H1 (cell line): ENCODE measurements at regions not wholly inside any gene's neighbourhood (a gene's known extent, or its start where the extent isn't known, plus 50 kb on each side); places are given as distances from the start of the nearest gene placed in this dataset.

Experiments used
- CTCF ChIA-PET: fragments of 300-600 bp; sonication (Branson Sonifier 250); formaldehyde crosslinking; loops from one replicate; lab custom pipeline; 2021; ENCODE audit not compliant: partially characterized antibody; lab: Charles Lee
- POLR2A ChIA-PET: fragments of 300-600 bp; sonication (Branson Sonifier 250); formaldehyde crosslinking; loops from one replicate; lab custom pipeline; 2021; ENCODE audit warnings: inconsistent platforms; ENCODE audit not compliant: partially characterized antibody; lab: Charles Lee
- DNase-seq, 2 experiments: peaks; one replicate each; pipeline versions ENCODE4 v3.0.0 to v3.0.0-alpha.2; 2010 to 2022; ENCODE audit warnings: low spot score in 2 of 2, low read depth in 1 of 2, mixed read lengths in 1 of 2
- FAIRE-seq: peaks from 2 replicates; lab custom pipeline; 2011; peaks lifted over from hg19 to GRCh38; lab: Jason Lieb, UNC
- H2AFZ ChIP-seq: 2 replicates; pipeline ENCODE4 v1.8.1; 2012; ENCODE audit warnings: low read length, inconsistent platforms
- H2AK5ac ChIP-seq: 2 replicates; pipeline ENCODE4 v1.6.1; 2013; ENCODE audit warnings: low read depth, low read length
- H2BK120ac ChIP-seq: replicated peaks from 2 replicates; pipeline ENCODE3; 2013; ENCODE audit warnings: low read depth, low read length, inconsistent platforms
- H2BK12ac ChIP-seq: 2 replicates; pipeline ENCODE4 v1.6.1; 2013; ENCODE audit warnings: low read depth, low read length
- H2BK15ac ChIP-seq: 2 replicates; pipeline ENCODE4 v1.6.1; 2013; ENCODE audit warnings: low read length
- H2BK20ac ChIP-seq: 2 replicates; pipeline ENCODE4 v1.6.1; 2013; ENCODE audit warnings: low read length
- H2BK5ac ChIP-seq: 2 replicates; pipeline ENCODE4 v1.6.1; 2013; ENCODE audit warnings: low read depth, low read length
- H3K14ac ChIP-seq: 2 replicates; pipeline ENCODE4 v1.6.1; 2013; ENCODE audit warnings: inconsistent platforms; ENCODE audit not compliant: insufficient read length
- H3K18ac ChIP-seq: 2 replicates; pipeline ENCODE4 v1.6.1; 2013; ENCODE audit warnings: low read length; ENCODE audit errors: extremely low read depth
- H3K23ac ChIP-seq: 2 replicates; pipeline ENCODE4 v1.6.1; 2013; ENCODE audit warnings: inconsistent platforms; ENCODE audit not compliant: insufficient read length
- H3K23me2 ChIP-seq: 2 replicates; pipeline ENCODE4 v1.6.1; 2013; ENCODE audit warnings: low read depth, low read length
- H3K27ac ChIP-seq: 2 replicates; pipeline ENCODE4 v1.6.1; 2011; ENCODE audit warnings: low read depth, low read length, inconsistent platforms
- H3K27me3 ChIP-seq, 4 experiments: replicated peaks in 1 of 4; 1 replicate in 1 of 4; 2 replicates in 3 of 4; pipeline versions ENCODE4 v1.6.1 to v1.8.1; 2011 to 2013; ENCODE audit warnings: low read length in 3 of 4, mild to moderate bottlenecking in 3 of 4, inconsistent platforms in 2 of 4, mixed read lengths in 2 of 4, moderate library complexity in 1 of 4; ENCODE audit not compliant: control insufficient read depth in 3 of 4, insufficient read depth in 3 of 4; ENCODE audit errors: extremely low read depth in 1 of 4
- H3K36me3 ChIP-seq, 4 experiments: 2 replicates each; pipeline versions ENCODE4 v1.6.1 to v1.8.1; 2011 to 2013; ENCODE audit warnings: mild to moderate bottlenecking in 4 of 4, low read length in 3 of 4, moderate library complexity in 2 of 4, control low read depth in 1 of 4, inconsistent platforms in 1 of 4; ENCODE audit not compliant: insufficient read depth in 4 of 4, control insufficient read depth in 2 of 4
- H3K4ac ChIP-seq: replicated peaks from 2 replicates; pipeline ENCODE3; 2013; ENCODE audit warnings: low read length, low read depth, mixed read lengths, inconsistent platforms; ENCODE audit not compliant: insufficient read length
- H3K4me1 ChIP-seq, 4 experiments: replicated peaks in 1 of 4; 1 replicate in 1 of 4; 2 replicates in 3 of 4; pipeline versions ENCODE4 v1.6.1 to v1.8.1; 2011 to 2013; ENCODE audit warnings: low read length in 3 of 4, inconsistent platforms in 2 of 4, mixed read lengths in 1 of 4; ENCODE audit not compliant: insufficient read depth in 4 of 4, control insufficient read depth in 3 of 4
- H3K4me2 ChIP-seq, 2 experiments: 2 replicates each; pipeline versions ENCODE4 v1.6.1 to v1.8.1; 2011 to 2013; ENCODE audit warnings: low read depth in 2 of 2, low read length in 2 of 2, control low read depth in 1 of 2, inconsistent platforms in 1 of 2, mild to moderate bottlenecking in 1 of 2; ENCODE audit not compliant: insufficient read depth in 1 of 2
- H3K4me3 ChIP-seq, 4 experiments: fragments of 200-600, 300-600 bp in 1 of 4; sonication (generic), shearing (Covaris generic), sonication (Bioruptor Twin) in 1 of 4; 2 replicates each; pipeline versions ENCODE4 v1.5.1 to v1.8.1; 2011 to 2016; ENCODE audit warnings: low read length in 4 of 4, low read depth in 3 of 4, control low read depth in 2 of 4, inconsistent platforms in 2 of 4, mild to moderate bottlenecking in 2 of 4, mixed read lengths in 1 of 4, moderate library complexity in 1 of 4; ENCODE audit not compliant: insufficient read depth in 2 of 4; ENCODE audit errors: extremely low read depth in 1 of 4
- H3K56ac ChIP-seq: replicated peaks from 2 replicates; pipeline ENCODE3; 2013; ENCODE audit warnings: low read depth, mild to moderate bottlenecking, mixed read lengths, low read length, inconsistent platforms; ENCODE audit not compliant: insufficient read length
- H3K79me1 ChIP-seq: 2 replicates; pipeline ENCODE4 v1.6.1; 2013; ENCODE audit warnings: low read depth, low read length, control low read depth
- H3K79me2 ChIP-seq, 2 experiments: 2 replicates each; pipeline versions ENCODE4 v1.6.1 to v1.8.1; 2012 to 2013; ENCODE audit warnings: low read length in 2 of 2, mild to moderate bottlenecking in 2 of 2, inconsistent platforms in 1 of 2; ENCODE audit not compliant: insufficient read depth in 2 of 2, control insufficient read depth in 1 of 2
- H3K9ac ChIP-seq, 4 experiments: replicated peaks in 1 of 4; 1 replicate in 1 of 4; 2 replicates in 3 of 4; pipeline versions ENCODE4 v1.6.1 to v1.8.1; 2011 to 2013; ENCODE audit warnings: low read depth in 3 of 4, low read length in 3 of 4, control low read depth in 2 of 4, mild to moderate bottlenecking in 2 of 4, moderate library complexity in 2 of 4, inconsistent platforms in 1 of 4; ENCODE audit errors: extremely low read depth in 1 of 4
- H3K9me3 ChIP-seq, 2 experiments: 2 replicates each; pipeline versions ENCODE4 v1.6.1 to v1.8.1; 2012 to 2013; ENCODE audit warnings: mild to moderate bottlenecking in 2 of 2, moderate library complexity in 2 of 2, control low read depth in 1 of 2, inconsistent platforms in 1 of 2, low read depth in 1 of 2, low read length in 1 of 2, mixed read lengths in 1 of 2; ENCODE audit not compliant: insufficient read depth in 2 of 2
- H4K20me1 ChIP-seq, 2 experiments: replicated peaks in 1 of 2; 2 replicates each; pipeline versions ENCODE3 to v1.8.1; 2011 to 2013; ENCODE audit warnings: inconsistent platforms in 2 of 2, low read length in 2 of 2, mild to moderate bottlenecking in 1 of 2; ENCODE audit not compliant: insufficient read depth in 2 of 2, control insufficient read depth in 1 of 2
- H4K5ac ChIP-seq: 2 replicates; pipeline ENCODE4 v1.6.1; 2013; ENCODE audit warnings: low read length, low read depth, mixed read lengths, inconsistent platforms; ENCODE audit not compliant: insufficient read length
- H4K8ac ChIP-seq: 2 replicates; pipeline ENCODE4 v1.8.0; 2013; ENCODE audit warnings: mild to moderate bottlenecking, moderate library complexity, low read length, inconsistent platforms; ENCODE audit not compliant: insufficient read depth; ENCODE audit errors: extremely low read depth
- H4K91ac ChIP-seq: replicated peaks from 2 replicates; pipeline ENCODE3; 2013; ENCODE audit warnings: low read length, mixed read lengths, inconsistent platforms; ENCODE audit not compliant: insufficient read length
- ATF3 ChIP-seq: IDR thresholded peaks from 2 replicates; pipeline ENCODE4 v1.6.1; 2011; ENCODE audit warnings: low read depth, mild to moderate bottlenecking, low read length; ENCODE audit not compliant: insufficient read depth
- BACH1 ChIP-seq: IDR thresholded peaks from 2 replicates; pipeline ENCODE4 v1.6.1; 2012; ENCODE audit warnings: low read length, improper control_type of control experiment
- CHD1 ChIP-seq: IDR thresholded peaks from 2 replicates; pipeline ENCODE4 v1.6.1; 2012; ENCODE audit warnings: low read depth, low read length, improper control_type of control experiment
- CTCF ChIP-seq, 3 experiments: IDR thresholded peaks; 1 replicate in 2 of 3; 2 replicates in 1 of 3; pipeline versions ENCODE4 v1.5.1 to v1.6.1; 2011; ENCODE audit warnings: low read length in 3 of 3, mild to moderate bottlenecking in 3 of 3, inconsistent platforms in 2 of 3, low read depth in 1 of 3, moderate library complexity in 1 of 3; ENCODE audit not compliant: insufficient read depth in 1 of 3; ENCODE audit errors: control extremely low read depth in 1 of 3
- SP1 ChIP-seq: IDR thresholded peaks from 2 replicates; pipeline ENCODE4 v1.6.1; 2011; ENCODE audit warnings: low read depth, low read length
- SP4 ChIP-seq: IDR thresholded peaks from 2 replicates; pipeline ENCODE4 v1.6.1; 2012; ENCODE audit warnings: low read length, inconsistent platforms
- SUZ12 ChIP-seq: fragments of 200-600 bp; sonication (generic); IDR thresholded peaks from 2 replicates; pipeline ENCODE4 v1.6.1; 2012; ENCODE audit warnings: mild to moderate bottlenecking, inconsistent platforms, low read length, moderate library complexity, mixed read lengths
- TBP ChIP-seq: IDR thresholded peaks from 2 replicates; pipeline ENCODE4 v1.6.1; 2011; ENCODE audit warnings: low read depth, low read length, improper control_type of control experiment
- TCF12 ChIP-seq: IDR thresholded peaks from 2 replicates; pipeline ENCODE4 v1.6.1; 2011; ENCODE audit warnings: low read depth, mild to moderate bottlenecking, low read length
- WGBS, 2 experiments: shearing (Covaris generic) in 1 of 2; methylation state at CpG; one replicate each; pipeline versions ENCODE4 v1.1.6 to v1.1.7; 2013 to 2015; ENCODE audit warnings: low lambda C conversion rate in 2 of 2, mixed read lengths in 2 of 2, inconsistent platforms in 1 of 2, low coverage in 1 of 2, missing lambda C conversion rate in 1 of 2; ENCODE audit not compliant: insufficient replicate concordance in 2 of 2, insufficient coverage in 1 of 2, insufficient read length in 1 of 2; ENCODE audit errors: extremely low coverage in 1 of 2, missing lambda C conversion rate in 1 of 2; 5-methylcytosine and 5-hydroxymethylcytosine counted together

- Histone ChIP-seq H3K27me3 (peaks cover 0 to 1% (median 0%) of the 10 kb centered on the region in 4 experiments; a peak in 1 of 7 replicates), H3K27ac (no peak overlapping the region), H3K56ac (no peak overlapping the region), H3K23ac (no peak overlapping the region), H2BK15ac (no peak overlapping the region), H2BK120ac (no peak overlapping the region), H2BK20ac (no peak overlapping the region), H2AFZ (no peak overlapping the region), H3K4me2 (no peak overlapping the region), H4K8ac (no peak overlapping the region), H2BK5ac (no peak overlapping the region), H3K9ac (no peak overlapping the region), H3K79me1 (no peaks in the 10 kb centered on the region), H3K4me1 (no peaks in the 10 kb centered on the region), H4K5ac (no peak overlapping the region), H3K9me3 (no peaks in the 10 kb centered on the region), H3K79me2 (no peaks in the 10 kb centered on the region), H3K36me3 (no peaks in the 10 kb centered on the region), H3K18ac (no peak overlapping the region), H4K91ac (no peak overlapping the region), H3K4ac (no peak overlapping the region), H3K14ac (no peak overlapping the region), H3K23me2 (peaks cover 3% of the 10 kb centered on the region; the same call in 1 of the 2 replicates), H2AK5ac (no peak overlapping the region), H2BK12ac (no peak overlapping the region), H3K4me3 (no peak overlapping the region), H4K20me1 (no peaks in the 10 kb centered on the region)
- 100% methylated on average over 1 of the region's 1 CpG; no CpG with 5 or more reads in 1 of the 2 experiments for WGBS, 2 experiments
- ChIA-PET CTCF (no interaction called here), POLR2A (no interaction called here)
- FAIRE-seq, result no peak
- DNase-seq, result no peak
- TF ChIP-seq CTCF (IDR thresholded peaks at IDR 0.05; ENCODE audit: control extremely low read depth in 1 of 3, insufficient read depth in 1 of 3, low read depth in 1 of 3, low read length in 3 of 3), result no peak
- no peak for TF ChIP-seq TCF12
- TF ChIP-seq SP1, result no peak
- no peak for TF ChIP-seq SUZ12
- TF ChIP-seq SP4, result no peak
- TF ChIP-seq BACH1, result no peak
- no peak for TF ChIP-seq ATF3
- TF ChIP-seq TBP, result no peak
- TF ChIP-seq CHD1, result no peak
These were observed 413.9 kb upstream of the MAF start for GRCh38 chr16:80014241-80014939.
